GM18909 (cell line): ENCODE measurements at regions not wholly inside any gene's neighbourhood (a gene's known extent, or its start where the extent isn't known, plus 50 kb on each side); places are given as distances from the start of the nearest gene placed in this dataset.

Experiments used
- ATAC-seq: cut with Tn5 transposase; IDR thresholded peaks from one replicate; pipeline ENCODE4 v1.9.1; 2021; ENCODE audit warnings: mild to moderate bottlenecking; ENCODE audit not compliant: unreplicated experiment, poor library complexity

- no peak for ATAC-seq
Observed at GRCh38 chr4:100086766-100087431, 103.4 kb downstream of the DDIT4L start.

DNA sequence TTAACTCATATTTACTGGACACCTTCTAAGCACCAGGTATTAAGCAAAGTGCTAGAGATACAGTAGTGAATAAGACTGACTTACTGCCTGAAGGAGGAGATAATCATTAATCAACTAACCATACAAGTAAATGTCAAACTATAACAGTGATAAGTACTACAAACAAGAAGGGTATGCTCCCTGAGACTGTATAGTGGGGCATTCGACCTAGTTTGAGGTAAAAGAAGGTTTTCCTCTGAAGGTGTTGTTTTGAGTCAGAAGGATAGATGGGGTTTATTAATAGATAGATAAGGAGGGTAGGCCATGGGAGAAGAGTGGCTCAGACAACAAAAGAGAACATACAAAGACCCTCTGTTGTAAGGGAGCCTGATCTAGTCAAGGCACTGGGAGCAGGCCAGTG lies 105.4 kb downstream of the DDIT4L start:
- ATAC-seq: no peak

DNA sequence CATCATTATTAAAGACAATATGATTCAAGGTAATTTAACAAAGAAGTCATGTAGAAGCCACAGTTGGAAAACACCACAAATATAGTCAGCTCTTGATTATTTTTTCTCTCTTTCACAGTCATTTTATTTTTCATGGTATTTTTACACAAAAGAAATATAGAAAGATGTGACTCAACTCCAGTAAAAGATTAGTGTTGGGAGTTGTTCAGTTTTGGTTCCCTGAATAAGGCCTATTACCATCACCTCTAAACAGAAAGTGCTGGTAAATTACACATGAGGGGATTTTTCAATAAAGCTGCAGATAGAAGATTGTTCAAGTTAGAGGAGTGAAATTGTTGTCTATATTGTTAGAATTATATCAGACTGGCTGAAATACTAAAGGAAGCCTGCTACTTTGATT lies 107.0 kb downstream of the DDIT4L start:
- peak; percentile 34 for ATAC-seq

- peak; percentile 25 for ATAC-seq
Observed at GRCh38 chr4:100082852-100083251, 107.4 kb downstream of the DDIT4L start.

DNA sequence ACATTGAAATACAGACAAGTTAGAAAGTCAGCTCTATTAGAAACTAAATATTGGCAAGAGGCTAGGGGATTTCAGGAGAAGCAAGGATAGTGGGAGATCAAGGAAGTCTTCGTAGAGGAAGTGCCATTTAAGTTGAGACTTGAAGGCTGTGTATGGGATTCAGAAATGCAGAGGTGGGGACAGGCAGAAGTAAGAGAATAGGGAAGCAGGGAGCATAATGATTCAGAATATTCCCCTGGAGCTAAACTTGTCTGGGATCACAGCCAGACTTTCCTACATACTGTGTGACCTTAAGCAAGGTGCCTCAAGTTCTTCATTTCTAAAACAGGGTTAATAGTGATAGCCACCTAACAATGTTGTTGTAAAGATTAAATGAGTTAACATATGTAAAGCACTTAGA lies 108.8 kb downstream of the DDIT4L start:
- no peak for ATAC-seq

DNA sequence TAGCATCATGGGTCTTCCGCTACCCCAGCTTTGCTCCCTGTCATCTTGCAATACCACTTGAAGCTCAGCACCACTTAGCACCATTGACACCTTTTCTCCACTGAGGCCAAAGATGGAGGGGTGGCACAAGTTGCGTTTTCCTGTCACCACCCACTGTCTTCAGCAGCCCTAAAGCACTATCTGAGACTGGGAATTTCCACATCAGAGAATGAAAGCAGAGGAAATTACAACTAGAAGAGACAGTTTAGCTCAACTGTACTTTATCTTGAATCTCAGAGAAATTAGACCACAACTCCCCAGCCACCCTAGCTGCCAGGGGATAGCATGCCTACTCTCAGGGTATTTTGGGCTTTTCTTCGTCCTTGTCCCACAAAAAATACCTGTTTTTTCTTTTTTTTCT lies 111.0 kb downstream of the DDIT4L start:
- ATAC-seq: no peak

GRCh38 chr4:100076753-100077152 lies 113.5 kb downstream of the DDIT4L start:
- peak; percentile 67 for ATAC-seq

DNA sequence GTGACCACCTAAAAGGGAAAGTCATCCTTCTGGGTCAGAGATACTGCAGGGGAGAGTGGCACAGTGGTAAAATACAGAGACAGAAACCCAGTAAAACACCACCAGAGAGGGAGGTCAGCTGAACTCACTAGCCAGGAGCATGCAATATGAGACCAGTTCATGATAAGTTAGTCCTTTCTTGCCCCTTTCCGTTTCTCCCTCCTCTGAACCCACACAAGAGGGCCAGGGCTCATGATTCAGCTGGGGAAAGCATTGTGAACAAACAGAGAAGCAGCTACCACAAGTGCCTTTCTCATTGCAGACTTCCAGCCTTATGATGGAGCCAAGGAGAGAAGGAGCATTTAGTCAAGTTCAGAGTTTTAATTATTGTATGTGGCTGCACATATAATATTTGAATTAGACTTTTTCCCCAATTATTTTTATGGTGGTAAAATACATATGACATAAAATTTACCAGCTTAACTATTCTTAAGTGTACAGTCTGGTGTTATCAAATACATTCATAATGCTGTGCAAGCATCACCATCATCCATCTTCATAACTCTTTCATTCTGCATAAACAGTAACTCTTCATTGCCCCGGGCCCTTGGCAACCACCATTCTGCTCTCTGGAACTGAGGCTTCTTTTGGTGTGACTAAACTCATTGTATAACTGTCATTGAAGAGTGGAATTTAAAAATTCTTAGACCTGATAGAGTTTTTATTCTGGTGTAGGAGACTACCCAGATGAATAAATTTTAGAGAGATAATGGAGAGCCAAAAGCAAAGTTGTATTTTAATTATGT lies 114.6 kb downstream of the DDIT4L start:
- ATAC-seq: no peak

- no peak for ATAC-seq
Observed at GRCh38 chr4:100075056-100075455, 115.2 kb downstream of the DDIT4L start.

DNA sequence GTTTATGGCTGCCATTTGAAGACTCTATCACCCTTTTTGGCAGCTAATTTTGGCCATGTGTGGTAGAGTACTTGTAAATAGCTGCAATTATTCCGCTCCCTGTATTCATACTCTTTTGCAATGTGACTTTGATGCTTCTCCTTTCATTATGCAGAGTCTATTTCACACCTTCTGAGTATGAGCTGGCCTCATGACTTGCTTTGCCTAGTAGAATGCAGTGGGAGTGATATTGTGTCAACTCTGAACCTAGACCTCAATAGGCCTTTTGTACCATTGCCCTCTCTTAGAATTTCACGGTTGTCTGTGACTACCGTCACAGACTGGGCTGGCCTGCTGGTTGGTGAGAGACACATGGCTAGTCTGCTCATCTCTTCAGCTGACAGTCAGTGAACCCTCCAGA lies 118.8 kb downstream of the DDIT4L start:
- ATAC-seq: no peak

- no peak for ATAC-seq
Observed at GRCh38 chr4:100070868-100071267, 119.4 kb downstream of the DDIT4L start.

DNA sequence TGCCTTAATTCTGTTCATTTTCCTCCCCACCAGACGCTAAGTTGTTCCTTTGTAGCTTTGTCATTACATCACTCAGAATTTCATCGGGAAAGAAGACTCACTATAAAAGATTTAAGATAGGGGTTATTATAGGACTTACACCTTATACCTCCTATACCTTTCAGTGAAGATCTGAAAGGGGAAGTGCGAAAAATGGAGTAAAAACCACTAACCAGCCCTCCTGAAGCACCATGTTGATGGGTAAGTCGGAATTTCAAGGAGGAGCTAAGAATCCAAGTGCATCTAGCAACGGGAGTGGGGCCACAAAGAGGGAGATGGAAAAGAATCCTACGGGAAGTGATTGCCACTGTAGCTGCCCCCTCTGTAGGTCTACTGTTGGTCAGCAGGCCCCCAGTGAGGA lies 119.1 kb upstream of the H2AZ1 start:
- no peak for ATAC-seq

- no peak for ATAC-seq
Observed at GRCh38 chr4:100067255-100067654, 117.2 kb upstream of the H2AZ1 start.

GRCh38 chr4:100063355-100063754 lies 113.3 kb upstream of the H2AZ1 start:
- ATAC-seq: no peak

- ATAC-seq: no peak
Observed at GRCh38 chr4:100062921-100063320, 112.8 kb upstream of the H2AZ1 start.

DNA sequence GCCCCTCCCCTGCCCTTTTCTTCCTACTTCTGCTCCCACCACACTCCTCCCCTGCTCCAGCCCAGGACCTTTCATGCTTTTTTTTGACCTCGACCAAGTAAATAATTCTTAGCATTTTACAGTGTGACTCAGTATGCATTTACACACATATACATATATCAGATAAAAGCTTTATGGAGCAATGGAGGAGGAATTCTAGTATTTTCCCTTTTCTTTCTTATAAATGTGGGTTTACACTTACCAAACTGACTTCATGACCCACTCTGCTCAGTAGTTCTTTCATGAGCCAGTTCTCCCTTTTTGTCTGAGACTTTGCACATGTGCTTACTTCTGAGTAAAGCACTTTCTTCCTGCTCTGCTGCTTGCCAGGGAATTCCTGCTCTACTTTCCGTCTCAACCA lies 111.8 kb upstream of the H2AZ1 start:
- ATAC-seq: no peak

GRCh38 chr4:100060765-100061416 lies 110.8 kb upstream of the H2AZ1 start:
- ATAC-seq: peak; percentile 68

- ATAC-seq: no peak
Observed at GRCh38 chr4:100059467-100059866, 109.4 kb upstream of the H2AZ1 start.

GRCh38 chr4:100056701-100057100 lies 106.6 kb upstream of the H2AZ1 start:
- ATAC-seq: no peak

DNA sequence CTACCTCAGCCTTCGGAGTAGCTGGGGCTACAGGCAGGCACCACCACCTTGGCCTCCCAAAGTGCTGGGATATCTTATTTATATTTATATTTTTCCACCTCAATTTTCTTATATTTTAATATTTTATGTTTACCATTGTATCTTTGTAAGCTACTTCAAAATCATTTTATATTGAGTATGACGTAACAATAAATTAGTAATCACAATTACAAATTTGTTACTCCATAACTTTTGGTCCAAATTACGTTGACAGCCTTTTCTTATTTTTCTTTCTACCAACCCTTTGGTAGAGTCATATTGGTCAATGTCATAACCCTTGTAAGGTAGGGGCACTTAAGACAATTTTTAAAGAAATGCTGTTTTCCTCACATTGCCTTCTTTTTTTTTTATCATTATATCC lies 104.0 kb upstream of the H2AZ1 start:
- no peak for ATAC-seq

DNA sequence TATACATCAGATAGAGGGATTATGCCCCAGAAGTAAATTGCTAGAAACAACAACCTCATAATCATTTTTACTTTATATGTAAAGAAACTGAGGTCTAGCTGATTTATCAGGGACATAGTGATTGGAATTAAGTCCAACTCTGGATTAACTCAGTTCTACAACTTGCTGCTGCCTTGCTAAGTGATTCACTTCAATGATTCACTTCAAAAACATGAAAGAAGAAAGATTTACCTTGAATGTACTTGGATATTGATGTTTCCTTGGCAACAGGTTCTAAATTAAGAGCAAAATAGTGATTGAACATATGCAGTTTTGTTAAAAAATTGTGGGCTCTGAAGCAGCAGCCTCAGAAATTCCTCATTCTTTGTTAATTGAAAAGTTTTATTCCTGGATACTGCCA lies 99.8 kb upstream of the H2AZ1 start:
- no peak for ATAC-seq
